ENCODE measurements at regions not wholly inside any gene's neighbourhood (a gene's known extent, or its start where the extent isn't known, plus 50 kb on each side); places are given as distances from the start of the nearest gene placed in this dataset.

- TF ChIP-seq CTCF (IDR thresholded peaks at IDR 0.05): no peak
- no peak for TF ChIP-seq POLR2A (IDR thresholded peaks at IDR 0.05)
These were observed 66.5 kb upstream of the STC2 start for GRCh38 chr5:173394701-173395100.
